ENCODE measurements at regions not wholly inside any gene's neighbourhood (a gene's known extent, or its start where the extent isn't known, plus 50 kb on each side); places are given as distances from the start of the nearest gene placed in this dataset.

- no peak for TF ChIP-seq EP300 (IDR thresholded peaks at IDR 0.05)
- TF ChIP-seq CTCF (IDR thresholded peaks at IDR 0.05) = no peak
Measured at GRCh38 chr19:28299649-28300048, 913.3 kb downstream of the UQCRFS1 start.
